ENCODE measurements at regions not wholly inside any gene's neighbourhood (a gene's known extent, or its start where the extent isn't known, plus 50 kb on each side); places are given as distances from the start of the nearest gene placed in this dataset.
"Not testable (repeated sequence)": the region's sequence is repeated elsewhere in the genome, so short reads cannot be mapped to it uniquely, and the experiment has no call there.

DNA sequence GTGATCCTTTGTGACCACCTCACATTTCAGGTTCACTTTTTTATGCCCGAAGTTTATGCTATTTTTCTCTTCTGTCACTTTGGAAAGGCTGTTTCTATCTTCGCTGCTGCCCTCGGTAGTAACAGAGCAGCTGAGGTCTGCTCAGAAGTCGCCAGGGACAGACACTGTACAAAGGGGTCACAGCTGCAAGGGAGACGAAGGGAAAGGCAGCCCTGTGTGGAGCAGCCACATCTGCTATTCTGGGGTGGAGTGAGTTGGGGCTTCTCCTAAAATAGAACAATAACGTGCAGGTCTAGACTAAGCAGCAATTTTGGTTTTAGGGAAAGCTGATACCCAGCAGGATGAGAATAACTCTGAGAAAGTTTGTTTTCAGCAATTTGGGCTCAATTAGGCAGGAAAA is 72.5 kb downstream of the ACTL7B start:
- TF ChIP-seq MYC (IDR thresholded peaks at IDR 0.05; ENCODE audit: low read depth, low read length) (no peak), POLR2A (IDR thresholded peaks at IDR 0.05; ENCODE audit: extremely low read depth, insufficient read length) (no peak)
- TF ChIP-seq, protein P1, sequence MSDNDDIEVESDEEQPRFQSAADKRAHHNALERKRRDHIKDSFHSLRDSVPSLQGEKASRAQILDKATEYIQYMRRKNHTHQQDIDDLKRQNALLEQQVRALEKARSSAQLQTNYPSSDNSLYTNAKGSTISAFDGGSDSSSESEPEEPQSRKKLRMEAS (IDR thresholded peaks at IDR 0.05; ENCODE audit: low read depth, low read length) = no peak
- TF ChIP-seq, protein P2, sequence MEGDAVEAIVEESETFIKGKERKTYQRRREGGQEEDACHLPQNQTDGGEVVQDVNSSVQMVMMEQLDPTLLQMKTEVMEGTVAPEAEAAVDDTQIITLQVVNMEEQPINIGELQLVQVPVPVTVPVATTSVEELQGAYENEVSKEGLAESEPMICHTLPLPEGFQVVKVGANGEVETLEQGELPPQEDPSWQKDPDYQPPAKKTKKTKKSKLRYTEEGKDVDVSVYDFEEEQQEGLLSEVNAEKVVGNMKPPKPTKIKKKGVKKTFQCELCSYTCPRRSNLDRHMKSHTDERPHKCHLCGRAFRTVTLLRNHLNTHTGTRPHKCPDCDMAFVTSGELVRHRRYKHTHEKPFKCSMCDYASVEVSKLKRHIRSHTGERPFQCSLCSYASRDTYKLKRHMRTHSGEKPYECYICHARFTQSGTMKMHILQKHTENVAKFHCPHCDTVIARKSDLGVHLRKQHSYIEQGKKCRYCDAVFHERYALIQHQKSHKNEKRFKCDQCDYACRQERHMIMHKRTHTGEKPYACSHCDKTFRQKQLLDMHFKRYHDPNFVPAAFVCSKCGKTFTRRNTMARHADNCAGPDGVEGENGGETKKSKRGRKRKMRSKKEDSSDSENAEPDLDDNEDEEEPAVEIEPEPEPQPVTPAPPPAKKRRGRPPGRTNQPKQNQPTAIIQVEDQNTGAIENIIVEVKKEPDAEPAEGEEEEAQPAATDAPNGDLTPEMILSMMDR (IDR thresholded peaks at IDR 0.05; ENCODE audit: low read depth, low read length) = no peak
- H3K4me3 ChIP-seq (ENCODE audit: low read depth, low read length) = no peak overlapping the region
- no peak for DNase-seq (ENCODE audit: low read depth)

- TF ChIP-seq, protein P1 (IDR thresholded peaks at IDR 0.05; ENCODE audit: low read depth, low read length) = no peak
- TF ChIP-seq POLR2A (IDR thresholded peaks at IDR 0.05; ENCODE audit: extremely low read depth, insufficient read length) = no peak
- TF ChIP-seq, protein P2 (IDR thresholded peaks at IDR 0.05; ENCODE audit: low read depth, low read length) = no peak
- no peak for TF ChIP-seq MYC (IDR thresholded peaks at IDR 0.05; ENCODE audit: low read depth, low read length)
- no peak overlapping the region for H3K4me3 ChIP-seq (ENCODE audit: low read depth, low read length)
- DNase-seq (ENCODE audit: low read depth) = peak; percentile 57
Measured at GRCh38 chr9:108780942-108781734, 74.6 kb downstream of the ACTL7B start.

DNA sequence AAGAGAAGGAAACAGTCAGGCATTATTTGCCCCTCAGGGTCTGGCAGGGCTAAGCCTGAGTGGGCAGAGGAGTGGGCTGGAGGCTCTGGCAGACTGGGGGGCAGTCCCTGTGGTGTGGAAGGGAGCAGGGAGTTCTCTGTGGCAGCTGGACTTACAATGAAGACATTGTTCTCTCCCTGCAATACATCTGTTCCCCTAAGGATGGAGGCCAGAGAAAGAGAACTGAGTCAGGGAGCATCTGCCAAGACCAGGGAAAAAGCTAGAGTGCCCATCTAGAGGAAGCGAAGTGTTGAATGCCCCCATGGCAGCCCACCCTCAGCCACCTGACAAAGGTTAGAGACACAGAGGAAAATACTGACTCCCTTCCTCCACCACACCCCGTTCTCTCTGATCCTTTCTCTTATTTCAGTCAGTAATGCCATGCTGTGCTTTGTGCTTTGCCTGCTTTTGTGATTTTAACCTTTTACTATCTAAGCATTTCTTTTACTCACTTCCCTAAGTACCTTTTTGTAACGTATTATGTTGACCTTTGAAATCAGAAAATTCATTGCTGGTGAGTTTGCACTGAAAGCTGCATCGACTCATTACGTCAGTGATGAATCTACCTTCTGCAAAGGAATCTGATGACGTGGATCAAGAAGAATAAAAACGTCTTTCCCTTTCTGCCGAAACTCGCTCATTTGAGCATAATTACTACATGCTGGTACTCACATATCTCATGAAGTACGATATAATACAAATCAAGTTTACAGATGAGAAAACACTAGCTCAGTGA is 76.0 kb downstream of the ACTL7B start:
- no peak for DNase-seq (ENCODE audit: low read depth)
- H3K4me3 ChIP-seq (ENCODE audit: low read depth, low read length) = no peak overlapping the region
- TF ChIP-seq POLR2A (IDR thresholded peaks at IDR 0.05; ENCODE audit: extremely low read depth, insufficient read length) = no peak
- TF ChIP-seq MYC (IDR thresholded peaks at IDR 0.05; ENCODE audit: low read depth, low read length) = no peak
- TF ChIP-seq, protein P1 (IDR thresholded peaks at IDR 0.05; ENCODE audit: low read depth, low read length) = no peak
- TF ChIP-seq, protein P2 (IDR thresholded peaks at IDR 0.05; ENCODE audit: low read depth, low read length) = no peak

- DNase-seq (ENCODE audit: low read depth) = peak; percentile 35
- TF ChIP-seq, protein P2 (IDR thresholded peaks at IDR 0.05; ENCODE audit: low read depth, low read length) = peak; percentile 52
- TF ChIP-seq POLR2A (IDR thresholded peaks at IDR 0.05; ENCODE audit: extremely low read depth, insufficient read length) = no peak
- TF ChIP-seq MYC (IDR thresholded peaks at IDR 0.05; ENCODE audit: low read depth, low read length) = no peak
- TF ChIP-seq, protein P1 (IDR thresholded peaks at IDR 0.05; ENCODE audit: low read depth, low read length) = no peak
- no peak overlapping the region for H3K4me3 ChIP-seq (ENCODE audit: low read depth, low read length)
Measured at GRCh38 chr9:108776920-108777639, 78.7 kb downstream of the ACTL7B start.

DNA sequence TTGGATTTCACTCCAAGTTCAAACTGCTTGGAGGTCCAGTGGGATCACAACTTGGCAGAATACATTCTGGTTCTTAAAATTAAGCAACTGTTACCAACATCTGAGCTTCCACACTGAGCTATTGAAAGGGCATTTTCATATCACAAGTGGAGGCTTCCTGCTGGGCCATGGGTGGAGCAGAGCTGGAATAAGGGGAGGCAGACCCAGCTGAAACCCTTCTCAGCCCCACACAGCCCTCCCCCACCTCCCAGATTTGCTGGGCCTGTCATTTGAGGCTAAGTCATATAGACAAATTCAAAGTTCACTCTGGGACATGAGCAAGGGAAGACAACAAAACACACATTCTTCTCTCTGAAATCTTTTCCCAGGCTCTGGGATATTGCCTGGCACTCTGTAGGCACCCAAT is 79.9 kb downstream of the ACTL7B start:
- DNase-seq (ENCODE audit: low read depth) = no peak
- no peak overlapping the region for H3K4me3 ChIP-seq (ENCODE audit: low read depth, low read length)
- TF ChIP-seq MYC (IDR thresholded peaks at IDR 0.05; ENCODE audit: low read depth, low read length) (no peak), POLR2A (IDR thresholded peaks at IDR 0.05; ENCODE audit: extremely low read depth, insufficient read length) (no peak)
- TF ChIP-seq, protein P1 (IDR thresholded peaks at IDR 0.05; ENCODE audit: low read depth, low read length) = no peak
- TF ChIP-seq, protein P2 (IDR thresholded peaks at IDR 0.05; ENCODE audit: low read depth, low read length) = no peak

GRCh38 chr9:108774088-108774487 is 81.7 kb downstream of the ACTL7B start:
- not testable (repeated sequence) for DNase-seq (ENCODE audit: low read depth); H3K4me3 ChIP-seq (ENCODE audit: low read depth, low read length)
